ENCODE measurements at regions not wholly inside any gene's neighbourhood (a gene's known extent, or its start where the extent isn't known, plus 50 kb on each side); places are given as distances from the start of the nearest gene placed in this dataset.
"Not testable (repeated sequence)": the region's sequence is repeated elsewhere in the genome, so short reads cannot be mapped to it uniquely, and the experiment has no call there.

DNA sequence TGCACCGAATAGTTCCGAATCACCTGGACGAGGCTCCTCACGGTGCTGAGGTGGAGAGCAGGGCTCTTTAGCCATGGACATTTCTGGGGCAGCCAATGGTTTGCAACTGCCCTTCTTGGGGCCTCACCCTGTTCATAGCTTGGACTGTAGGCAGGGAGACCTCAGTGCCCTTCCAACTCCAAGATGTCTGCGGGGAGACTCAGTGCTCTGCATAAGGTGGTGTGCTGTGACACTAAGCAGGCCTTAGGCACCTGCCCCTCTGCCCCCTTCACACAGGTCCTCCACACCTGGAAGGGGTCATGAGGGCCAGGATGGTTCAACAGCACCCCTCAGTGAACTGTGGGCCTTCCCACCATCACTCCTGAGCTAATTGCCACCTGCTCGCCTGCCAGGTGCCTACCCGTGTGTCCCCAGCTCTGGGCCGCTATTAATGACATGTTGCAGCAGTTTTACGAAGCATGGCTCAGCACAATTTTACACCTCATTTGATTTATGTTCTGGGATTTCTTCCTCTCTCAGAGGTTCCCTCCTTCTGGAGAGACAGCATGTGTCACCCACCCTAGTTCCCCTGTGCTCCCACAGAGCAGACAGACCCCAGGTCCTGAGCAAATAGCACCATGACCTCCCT is 101.2 kb upstream of the SMAD3 start:
- no peak for DNase-seq (ENCODE audit: low spot score)

- no peak for DNase-seq (ENCODE audit: low spot score)
These were observed 100.6 kb upstream of the SMAD3 start for GRCh38 chr15:66964791-66965190.

- DNase-seq (ENCODE audit: low spot score) = peak; percentile 21
These were observed 100.1 kb upstream of the SMAD3 start for GRCh38 chr15:66965201-66965900.

DNA sequence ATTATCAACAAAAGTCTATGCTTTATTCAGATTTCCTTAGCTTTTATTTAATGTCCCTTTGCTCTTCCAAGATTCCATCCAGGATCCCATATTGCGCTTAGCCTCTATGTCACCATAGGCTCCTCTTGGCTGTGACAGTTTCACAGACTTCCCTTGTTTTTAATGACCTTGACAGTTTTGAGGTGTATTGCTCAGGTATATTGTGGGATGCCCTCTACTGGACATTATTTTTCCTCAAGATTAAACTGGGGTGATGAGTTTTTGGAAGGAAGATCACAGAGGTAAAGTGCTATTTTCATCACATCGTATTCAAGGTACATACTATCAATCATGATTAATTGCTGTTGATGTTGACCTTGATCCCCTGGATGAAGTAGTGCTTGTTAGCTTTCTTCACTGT is 99.1 kb upstream of the SMAD3 start:
- no peak for DNase-seq (ENCODE audit: low spot score)

GRCh38 chr15:66968806-66969596 is 96.4 kb upstream of the SMAD3 start:
- no peak for DNase-seq (ENCODE audit: low spot score)

DNA sequence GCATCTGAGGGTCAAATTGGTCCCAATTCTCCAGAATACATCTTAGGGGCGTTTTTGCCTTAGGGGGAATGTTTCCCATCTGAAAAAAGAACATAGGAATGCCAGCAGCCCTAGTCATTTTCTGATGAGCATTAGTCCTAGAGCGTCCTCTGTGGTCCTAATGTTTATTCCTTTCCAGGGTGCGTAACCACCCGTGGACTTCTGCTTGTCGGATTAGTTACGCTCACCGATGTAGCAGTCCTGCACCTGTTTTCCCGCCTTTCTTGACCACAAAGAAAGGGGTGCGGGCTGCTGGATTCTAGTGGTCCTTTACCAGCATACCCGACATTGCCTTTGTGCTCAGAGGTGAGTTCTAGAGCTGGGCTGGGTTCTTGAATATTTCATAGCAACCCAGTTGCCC is 91.3 kb upstream of the SMAD3 start:
- not testable (repeated sequence) for DNase-seq (ENCODE audit: low spot score)

DNA sequence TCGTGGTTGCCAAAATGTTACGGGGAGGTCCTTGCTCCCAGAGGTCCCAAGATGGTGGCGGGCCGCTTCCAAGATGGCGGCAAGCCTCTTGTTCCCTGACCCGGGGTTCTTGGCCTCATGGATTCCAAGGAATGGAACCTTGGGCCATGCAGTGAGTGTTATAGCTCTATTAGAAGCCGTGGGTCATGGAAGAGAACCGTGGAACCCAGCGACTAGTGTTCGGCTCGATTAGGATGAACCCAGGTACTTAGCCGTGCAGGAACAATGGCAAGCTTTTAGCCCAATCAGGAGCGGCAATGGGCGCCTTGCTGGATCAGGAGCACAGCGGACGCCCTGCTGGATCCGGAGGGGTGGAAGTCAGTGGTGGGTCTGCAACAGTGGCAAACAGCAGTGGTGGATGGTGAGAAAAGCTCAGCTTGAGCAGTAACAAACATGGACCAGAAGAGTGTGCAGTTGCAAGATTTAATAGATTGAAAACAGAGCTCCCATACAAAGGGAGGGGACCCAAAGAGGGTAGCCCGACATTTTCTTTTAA is 89.2 kb upstream of the SMAD3 start:
- DNase-seq (ENCODE audit: low spot score) = not testable (repeated sequence)

DNA sequence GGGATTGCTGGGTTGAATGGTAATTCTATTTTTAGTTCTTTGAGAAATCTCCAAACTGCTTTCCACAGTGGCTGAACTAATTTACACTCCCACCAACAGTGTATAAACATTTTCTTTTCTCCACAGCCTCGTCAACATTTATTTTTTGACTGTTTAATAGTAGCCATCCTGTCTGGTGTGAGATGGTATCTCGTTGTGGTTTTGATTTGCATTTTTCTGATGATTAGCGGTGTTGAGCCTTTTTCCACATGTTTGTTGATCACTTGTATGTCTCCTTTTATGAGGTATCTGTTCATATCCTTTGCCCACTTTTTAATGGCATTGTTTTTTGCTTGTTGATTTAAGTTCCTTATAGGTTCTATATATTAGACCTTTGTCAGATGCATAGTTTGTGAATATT is 85.1 kb upstream of the SMAD3 start:
- not testable (repeated sequence) for DNase-seq (ENCODE audit: low spot score)

DNA sequence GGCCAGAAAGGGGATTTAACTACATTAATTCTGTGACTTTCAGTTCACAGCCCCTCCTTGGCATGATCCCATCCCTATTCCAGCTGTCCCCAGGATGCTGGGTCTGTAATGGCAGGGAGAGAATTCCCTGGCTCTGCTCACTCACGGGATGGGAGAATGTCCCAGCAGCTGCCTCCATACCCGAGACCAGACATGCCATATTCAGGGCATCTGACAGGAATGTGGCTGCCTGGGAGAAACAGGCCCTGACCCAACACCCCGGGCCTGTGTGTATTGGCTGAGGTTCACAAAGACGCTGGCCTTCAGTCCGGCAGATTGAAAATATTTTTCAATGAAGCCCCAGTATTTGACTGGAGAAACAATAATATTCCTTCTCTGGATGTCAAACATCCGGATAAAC is 83.6 kb upstream of the SMAD3 start:
- no peak for DNase-seq (ENCODE audit: low spot score)

DNA sequence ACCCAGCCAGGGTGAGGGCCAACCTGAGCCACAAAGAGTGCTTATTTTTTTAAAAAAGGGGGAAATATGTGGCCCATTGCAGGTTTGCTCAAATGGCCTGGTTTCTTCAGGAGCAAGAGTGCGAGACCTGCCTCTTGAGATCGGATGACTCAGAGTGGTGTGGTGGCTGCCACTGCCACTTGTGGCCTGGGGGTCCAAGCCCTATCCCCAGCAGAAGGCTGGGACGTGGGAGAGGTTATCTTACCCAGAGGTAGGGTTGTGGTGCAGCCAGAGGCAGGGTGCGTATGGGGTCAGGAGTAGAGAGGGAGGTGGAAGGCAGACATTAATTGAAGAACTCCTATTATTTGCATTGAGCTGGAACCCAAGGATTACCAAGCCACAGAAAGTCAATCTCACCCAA is 83.2 kb upstream of the SMAD3 start:
- DNase-seq (ENCODE audit: low spot score) = no peak

DNA sequence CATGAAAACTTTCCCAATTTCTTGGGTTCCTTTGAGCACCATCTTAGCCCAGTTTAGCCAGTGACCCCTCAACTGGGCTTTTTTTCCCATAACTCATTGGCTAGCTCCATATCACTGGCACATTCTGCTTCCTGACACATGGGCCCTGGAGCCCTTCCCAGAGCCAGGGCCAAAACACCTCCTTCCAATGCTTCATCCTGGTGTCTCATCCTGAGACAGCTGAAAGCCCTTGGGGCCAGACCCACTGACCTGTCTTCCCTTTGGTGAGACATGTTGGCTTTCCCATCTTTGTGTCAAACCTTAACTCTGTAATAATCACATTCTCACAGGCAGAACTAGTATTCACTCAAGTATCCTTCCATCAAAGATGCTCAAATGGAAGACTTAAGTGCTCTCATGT is 82.6 kb upstream of the SMAD3 start:
- no peak for DNase-seq (ENCODE audit: low spot score)

- no peak for DNase-seq (ENCODE audit: low spot score)
These were observed 79.7 kb upstream of the SMAD3 start for GRCh38 chr15:66985653-66986052.

- DNase-seq (ENCODE audit: low spot score) = no peak
These were observed 78.5 kb upstream of the SMAD3 start for GRCh38 chr15:66986951-66987350.

GRCh38 chr15:66993090-66993489 is 72.3 kb upstream of the SMAD3 start:
- DNase-seq (ENCODE audit: low spot score) = no peak

DNA sequence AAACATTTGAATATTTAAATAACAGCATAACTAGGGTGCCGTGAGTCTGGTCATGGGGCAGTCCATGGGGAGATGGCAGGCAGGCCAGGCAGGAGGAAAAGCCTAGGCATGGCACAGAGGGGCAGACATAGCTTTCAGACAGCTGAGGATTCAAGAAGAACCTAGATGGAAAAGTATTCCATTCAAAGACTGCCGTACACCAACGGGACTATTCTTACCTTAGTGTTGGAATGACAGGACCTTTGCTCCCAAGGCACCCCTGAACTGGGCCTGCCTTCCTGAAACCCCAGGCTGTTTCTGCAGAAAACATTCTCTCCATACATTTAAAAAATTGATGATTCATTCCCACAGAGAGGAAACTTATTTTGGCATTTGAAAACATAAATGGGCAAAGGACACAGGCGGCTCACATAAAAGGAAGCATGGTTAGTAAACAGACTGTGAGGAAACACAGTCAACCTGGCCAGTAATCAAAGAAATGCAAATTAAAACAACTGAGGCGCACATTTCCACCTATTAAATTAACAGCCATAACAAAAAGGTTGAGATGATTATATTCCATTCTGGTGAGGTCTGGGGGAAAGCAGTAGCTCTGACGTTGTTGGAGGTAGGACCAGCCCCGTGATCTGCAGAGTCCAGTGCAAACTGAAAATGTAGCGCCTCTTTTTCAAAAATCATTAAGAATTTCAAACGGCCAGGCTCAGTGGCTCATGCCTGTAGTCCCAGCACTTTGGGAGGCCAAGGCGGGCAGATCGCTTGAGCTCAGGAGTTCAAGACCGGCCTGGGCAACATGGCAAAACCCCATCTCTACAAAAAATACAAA is 71.3 kb upstream of the SMAD3 start:
- DNase-seq (ENCODE audit: low spot score) = no peak

DNA sequence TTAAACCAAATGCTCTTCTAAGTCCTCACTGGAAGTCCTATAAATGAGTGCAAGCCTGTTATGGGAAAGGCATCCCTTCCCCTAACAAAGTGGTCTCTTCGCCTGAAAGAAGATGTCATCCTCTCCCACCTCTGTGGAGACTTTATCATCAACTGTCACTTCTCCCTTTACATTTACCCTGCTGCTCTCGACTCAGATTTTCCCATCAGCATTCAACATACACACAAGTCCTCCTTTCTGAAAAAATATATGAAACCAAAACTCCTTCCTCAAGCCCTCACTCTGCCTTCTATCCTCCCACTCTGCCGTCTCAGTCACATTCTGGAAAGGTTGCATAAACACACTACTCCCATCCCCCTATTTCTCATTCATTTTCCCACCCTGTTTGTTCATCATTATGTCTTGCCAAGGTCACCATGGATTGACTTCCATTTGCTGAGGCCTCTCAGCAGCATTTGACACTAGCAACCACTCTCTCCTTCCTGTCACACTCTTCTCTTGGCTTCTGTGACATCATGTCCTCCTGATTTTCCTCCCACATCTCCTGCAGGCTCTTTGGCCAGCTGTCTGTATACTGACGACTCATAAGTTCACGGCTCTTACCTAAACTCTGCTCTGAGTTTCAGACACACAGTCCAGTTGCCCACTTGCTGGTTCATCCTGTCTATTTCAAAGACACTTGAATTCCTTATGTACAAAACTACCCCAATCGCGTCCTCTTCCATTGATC is 70.3 kb upstream of the SMAD3 start:
- no peak for DNase-seq (ENCODE audit: low spot score)

- no peak for DNase-seq (ENCODE audit: low spot score)
These were observed 69.3 kb upstream of the SMAD3 start for GRCh38 chr15:66996094-66996493.

DNA sequence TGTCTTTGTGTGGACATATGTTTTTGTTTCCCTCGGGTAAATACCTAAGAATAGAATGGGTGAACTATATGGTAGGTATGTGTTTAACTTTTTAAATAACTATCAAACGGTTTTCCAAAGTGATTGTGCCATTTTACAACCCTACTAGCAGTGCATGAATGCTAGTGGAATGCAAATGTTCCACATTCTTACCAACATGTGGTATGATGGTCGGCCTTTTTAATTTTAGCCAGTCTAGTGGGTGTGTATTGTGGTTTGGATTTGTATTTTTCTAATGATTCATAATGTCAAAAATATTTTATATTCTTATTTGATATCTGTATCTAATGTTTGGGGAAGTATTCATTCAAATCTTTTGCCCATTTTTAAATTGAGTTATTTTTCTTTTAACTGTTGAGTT is 68.2 kb upstream of the SMAD3 start:
- no peak for DNase-seq (ENCODE audit: low spot score)

- not testable (repeated sequence) for DNase-seq (ENCODE audit: low spot score)
These were observed 67.2 kb upstream of the SMAD3 start for GRCh38 chr15:66998234-66998633.

- no peak for DNase-seq (ENCODE audit: low spot score)
These were observed 66.1 kb upstream of the SMAD3 start for GRCh38 chr15:66999046-66999968.

All from ecto neural progenitor cell (in vitro differentiated cells).